Mucosa of descending colon (tissue), 3 donors: ENCODE measurements at regions not wholly inside any gene's neighbourhood (a gene's known extent, or its start where the extent isn't known, plus 50 kb on each side); places are given as distances from the start of the nearest gene placed in this dataset.

ENCODE experiments used
- ATAC-seq: fragments of 200-7000 bp; cut with Tn5 transposase; one replicate; pipeline ENCODE4 v1.9.1; 2020; ENCODE audit warnings: mild to moderate bottlenecking, moderate library complexity
- DNase-seq, 3 donors: peaks; one replicate each; pipeline ENCODE4 v3.0.0-alpha.2; 2020
- H3K36me3 ChIP-seq: fragments of 200-600 bp; one replicate; pipeline ENCODE4 v1.8.0; 2021; ENCODE audit warnings: low read depth, mild to moderate bottlenecking
- H3K4me1 ChIP-seq: fragments of 200-600 bp; one replicate; pipeline ENCODE4 v1.8.0; 2021; ENCODE audit warnings: low read depth, mild to moderate bottlenecking
- H3K4me3 ChIP-seq: fragments of 200-600 bp; one replicate; pipeline ENCODE4 v1.8.0; 2021; ENCODE audit warnings: mild to moderate bottlenecking
- H3K9me3 ChIP-seq: fragments of 200-600 bp; one replicate; pipeline ENCODE4 v1.8.0; 2021; ENCODE audit warnings: mild to moderate bottlenecking
- CTCF ChIP-seq: fragments of 200-600 bp; IDR thresholded peaks from one replicate; pipeline ENCODE4 v1.8.0; 2022; ENCODE audit warnings: antibody characterized with exemption, mild to moderate bottlenecking
- intact Hi-C, 2 donors: fragments of 100-400 bp; cut with DNase I in 1 of 2; cut with micrococcal nuclease in 1 of 2; formaldehyde crosslinking; loops; one replicate each; pipeline versions ENCODE4 v1.11.0 to v1.11.1; 2022; cut with DNase I, micrococcal nuclease
- donor health status: DM: no; HTN: no; CAD: no; lungs with moderate emphysema.
- donor health status: DM: no; HTN: no; CAD: no.
- donor health status: DM: no; HTN: yes; CAD: no.

DNA sequence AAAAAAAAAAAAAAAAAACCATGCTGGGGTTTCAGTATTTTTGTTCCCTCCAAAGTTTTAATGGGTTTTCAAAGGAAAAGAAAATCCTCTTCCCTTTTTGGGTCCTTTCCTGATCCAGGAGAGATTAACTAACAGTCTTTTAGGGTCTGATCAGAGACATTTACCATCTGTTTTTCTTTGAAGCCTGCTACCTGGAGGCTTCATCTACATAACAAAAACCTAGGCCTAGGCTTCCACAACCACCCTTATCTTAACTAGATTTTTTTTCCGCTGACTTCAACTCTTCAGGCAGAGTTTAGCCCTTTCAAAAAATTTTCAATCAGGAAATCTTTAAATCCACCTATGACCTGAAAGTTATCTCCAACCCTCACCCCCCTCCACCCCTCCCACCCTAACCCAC is 154.7 kb downstream of the MBD2 start:
- no peaks in the 10 kb centered on the region for H3K4me1 ChIP-seq
- no peak for TF ChIP-seq CTCF
- no peaks in the 10 kb centered on the region for H3K9me3 ChIP-seq
- DNase-seq (no peak), ATAC-seq (no peak)
- no peaks in the 10 kb centered on the region for H3K36me3 ChIP-seq
- no peak overlapping the region for H3K4me3 ChIP-seq
- intact Hi-C loops: no loop called here

DNA sequence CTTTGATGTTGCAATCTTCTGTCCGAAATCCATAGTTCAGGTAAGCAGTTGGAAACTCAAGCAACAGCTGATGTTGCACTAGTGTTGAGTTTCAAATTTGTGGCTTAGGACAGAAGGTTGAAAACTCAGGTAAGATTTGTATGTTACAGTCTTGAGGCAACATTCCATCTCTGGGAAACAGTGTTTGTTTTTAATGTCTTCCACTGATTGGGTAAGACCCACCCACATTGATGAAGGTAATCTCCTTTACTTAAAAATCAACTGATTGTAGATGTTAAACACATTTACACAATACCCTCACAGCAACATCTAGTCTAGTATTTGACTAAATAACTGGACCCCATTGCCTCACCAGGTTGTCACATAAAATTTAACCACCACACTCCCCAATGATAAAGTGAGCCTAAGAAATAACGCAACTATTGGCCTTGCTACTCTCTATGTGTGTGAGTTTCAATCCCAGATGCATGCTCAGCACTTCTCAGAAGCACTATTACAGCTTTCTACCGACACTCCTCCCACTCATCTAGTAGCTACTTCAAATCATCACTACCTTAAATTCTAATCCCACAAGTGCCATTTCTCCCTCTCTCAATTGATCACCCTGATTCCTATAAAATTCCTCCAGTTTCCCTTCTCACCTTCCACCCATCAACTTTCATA is 164.0 kb downstream of the MBD2 start:
- intact Hi-C loops: no loop called here
- Histone ChIP-seq H3K4me3 (no peak overlapping the region), H3K9me3 (no peaks in the 10 kb centered on the region), H3K36me3 (no peaks in the 10 kb centered on the region), H3K4me1 (no peaks in the 10 kb centered on the region)
- no peak for TF ChIP-seq CTCF
- no peak for ATAC-seq
- no peak for DNase-seq

DNA sequence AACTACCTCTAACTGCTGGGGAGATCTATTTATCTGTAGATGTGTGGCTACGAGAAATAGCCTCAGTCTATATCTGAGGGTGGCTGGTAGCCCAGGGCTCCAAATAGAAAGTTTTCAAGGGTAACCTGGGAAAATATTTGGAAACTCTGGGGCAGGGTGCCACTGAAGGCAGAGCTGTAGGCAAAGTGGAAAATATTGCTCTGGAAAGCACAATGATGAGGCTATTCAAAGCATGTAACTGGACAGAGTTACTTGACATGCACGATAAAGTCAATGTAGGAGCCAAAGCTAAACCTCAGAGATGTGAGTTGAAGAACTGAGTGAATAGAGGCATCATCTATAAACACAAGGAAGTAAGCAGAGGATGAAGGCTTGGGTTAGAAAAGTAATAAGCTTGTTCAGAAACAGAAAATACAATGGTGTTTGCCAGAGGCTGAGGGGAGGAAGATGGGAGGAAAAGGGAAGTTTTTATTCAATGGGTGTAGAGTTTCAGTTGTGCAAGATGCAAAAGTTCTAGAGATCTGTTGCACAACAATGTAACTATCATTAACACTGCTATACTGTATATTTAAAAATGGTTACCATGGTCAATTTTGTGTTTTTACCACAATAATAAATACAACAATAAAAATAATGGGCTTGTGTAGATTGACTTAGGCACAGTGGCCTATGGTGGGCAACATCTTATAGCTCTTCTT is 171.6 kb downstream of the MBD2 start:
- Histone ChIP-seq H3K9me3 (no peaks in the 10 kb centered on the region), H3K4me1 (no peaks in the 10 kb centered on the region), H3K4me3 (no peak overlapping the region), H3K36me3 (no peaks in the 10 kb centered on the region)
- TF ChIP-seq CTCF: no peak
- no peak for DNase-seq
- no peak for ATAC-seq
- intact Hi-C loops: no loop called here

- ATAC-seq (no peak), DNase-seq (no peak)
- no peaks in the 10 kb centered on the region for H3K4me1 ChIP-seq
- TF ChIP-seq CTCF: no peak
- no peaks in the 10 kb centered on the region for H3K36me3 ChIP-seq
- intact Hi-C loops: no loop called here
- no peaks in the 10 kb centered on the region for H3K9me3 ChIP-seq
- H3K4me3 ChIP-seq: no peak overlapping the region
Observed at GRCh38 chr18:54052259-54052658, 172.2 kb downstream of the MBD2 start.

DNA sequence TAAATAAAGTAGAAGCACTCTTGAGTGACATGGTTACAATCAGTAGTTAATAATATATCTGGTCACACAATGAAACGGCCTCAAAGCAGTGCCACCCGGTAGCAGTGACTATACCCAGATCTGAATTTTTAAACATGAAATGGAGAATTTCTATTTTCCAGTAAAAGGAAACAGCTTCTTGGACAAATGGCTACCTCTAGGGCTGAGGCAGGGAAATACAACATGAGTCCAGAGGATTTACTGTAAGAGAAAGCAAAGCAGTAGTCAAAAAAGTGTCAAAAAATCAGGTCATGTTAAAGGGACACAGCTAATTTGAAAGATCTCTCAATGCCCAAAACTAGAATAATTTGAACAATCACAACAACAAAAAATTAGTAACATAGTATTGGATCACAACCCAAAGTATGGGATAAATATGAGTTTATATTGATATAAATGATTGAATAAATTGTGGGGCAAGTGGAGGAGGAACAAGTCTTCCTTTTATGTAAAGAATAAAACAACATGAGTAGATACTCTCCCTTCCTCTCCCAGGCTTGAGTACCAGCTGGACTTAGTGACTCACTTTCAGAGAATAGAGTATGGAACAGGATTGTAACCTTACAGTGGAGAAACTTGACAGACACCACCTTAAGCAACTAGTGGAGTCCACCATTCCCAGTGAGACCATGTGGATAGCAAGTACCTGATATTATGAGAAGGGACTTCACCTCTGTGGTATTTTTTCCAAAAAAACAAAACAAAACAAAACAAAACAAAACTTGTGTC is 180.8 kb downstream of the MBD2 start:
- H3K9me3 ChIP-seq: no peaks in the 10 kb centered on the region
- no peak for DNase-seq
- H3K4me3 ChIP-seq: no peak overlapping the region
- intact Hi-C loops: no loop called here
- TF ChIP-seq CTCF: no peak
- ATAC-seq: no peak
- H3K4me1 ChIP-seq: no peaks in the 10 kb centered on the region
- no peaks in the 10 kb centered on the region for H3K36me3 ChIP-seq
